ENCODE measurements at regions not wholly inside any gene's neighbourhood (a gene's known extent, or its start where the extent isn't known, plus 50 kb on each side); places are given as distances from the start of the nearest gene placed in this dataset.
A peak's percentile ranks its signal among the peaks of the same experiment; 100 is the strongest.

DNA sequence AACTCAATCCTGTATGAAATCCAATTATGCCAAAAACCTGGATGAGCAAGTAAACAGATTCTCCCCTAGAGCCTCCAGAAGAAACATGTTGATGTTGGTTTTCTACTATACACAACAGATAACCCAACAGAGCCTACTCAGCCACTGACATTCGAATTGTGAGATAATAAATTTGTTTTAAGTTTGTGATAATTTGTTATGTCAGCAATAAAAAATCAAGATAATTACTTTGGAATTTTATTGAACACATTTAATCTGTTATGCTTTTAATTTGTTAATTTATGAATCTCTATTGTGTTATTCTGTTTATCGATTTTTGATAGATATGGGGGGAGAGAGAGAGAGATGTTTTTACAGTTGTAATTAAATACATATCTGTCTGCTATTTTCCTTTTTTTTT, 1016.1 kb upstream of the PCDH7 start:
- H3K36me3 ChIP-seq (replicated peaks; ENCODE audit: insufficient read depth, low read depth): no peaks in the 10 kb centered on the region
- H3K4me1 ChIP-seq (ENCODE audit: insufficient read depth): no peaks in the 10 kb centered on the region
- no peaks in the 10 kb centered on the region for H3K9me3 ChIP-seq (ENCODE audit: low read depth)
- DNase-seq (ENCODE audit: low spot score): no peak
- no peak overlapping the region for H2AFZ ChIP-seq
- TF ChIP-seq, protein P1, sequence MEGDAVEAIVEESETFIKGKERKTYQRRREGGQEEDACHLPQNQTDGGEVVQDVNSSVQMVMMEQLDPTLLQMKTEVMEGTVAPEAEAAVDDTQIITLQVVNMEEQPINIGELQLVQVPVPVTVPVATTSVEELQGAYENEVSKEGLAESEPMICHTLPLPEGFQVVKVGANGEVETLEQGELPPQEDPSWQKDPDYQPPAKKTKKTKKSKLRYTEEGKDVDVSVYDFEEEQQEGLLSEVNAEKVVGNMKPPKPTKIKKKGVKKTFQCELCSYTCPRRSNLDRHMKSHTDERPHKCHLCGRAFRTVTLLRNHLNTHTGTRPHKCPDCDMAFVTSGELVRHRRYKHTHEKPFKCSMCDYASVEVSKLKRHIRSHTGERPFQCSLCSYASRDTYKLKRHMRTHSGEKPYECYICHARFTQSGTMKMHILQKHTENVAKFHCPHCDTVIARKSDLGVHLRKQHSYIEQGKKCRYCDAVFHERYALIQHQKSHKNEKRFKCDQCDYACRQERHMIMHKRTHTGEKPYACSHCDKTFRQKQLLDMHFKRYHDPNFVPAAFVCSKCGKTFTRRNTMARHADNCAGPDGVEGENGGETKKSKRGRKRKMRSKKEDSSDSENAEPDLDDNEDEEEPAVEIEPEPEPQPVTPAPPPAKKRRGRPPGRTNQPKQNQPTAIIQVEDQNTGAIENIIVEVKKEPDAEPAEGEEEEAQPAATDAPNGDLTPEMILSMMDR (IDR thresholded peaks at IDR 0.05; ENCODE audit: poor library complexity): no peak
- no peaks in the 10 kb centered on the region for H4K20me1 ChIP-seq (ENCODE audit: insufficient read depth, poor library complexity, severe bottlenecking)
- H3K27me3 ChIP-seq: no peaks in the 10 kb centered on the region
- no peaks in the 10 kb centered on the region for H3K9me2 ChIP-seq (replicated peaks; ENCODE audit: insufficient read depth)
- H3K27ac ChIP-seq: no peak overlapping the region
- H3K4me3 ChIP-seq: no peak overlapping the region
- 79% methylated on average over 2 of the region's 2 CpGs for WGBS (ENCODE audit: low lambda C conversion rate, missing lambda C conversion rate)
- no peaks in the 10 kb centered on the region for H3K79me2 ChIP-seq
- H3K4me2 ChIP-seq: no peak overlapping the region

DNA sequence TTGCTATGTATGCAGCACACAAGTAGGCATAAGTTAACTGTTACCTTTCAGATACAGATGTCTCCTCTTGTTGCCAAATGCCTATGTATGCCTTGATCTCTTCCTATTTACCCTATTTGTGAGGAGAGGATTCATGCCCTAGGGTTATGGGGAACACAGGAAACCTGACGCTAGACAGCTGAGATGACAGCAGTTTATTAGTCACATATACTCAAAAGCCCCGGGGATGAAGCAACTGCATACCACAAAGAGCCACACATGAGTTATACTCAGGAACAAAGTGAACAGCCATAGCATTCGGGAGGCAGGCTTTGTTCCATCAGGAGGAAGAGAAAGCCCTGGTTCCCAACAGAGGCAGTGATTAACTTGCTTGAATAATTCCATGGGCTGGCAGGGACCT, 1011.7 kb upstream of the PCDH7 start:
- H2AFZ ChIP-seq: no peak overlapping the region
- no peak overlapping the region for H3K4me3 ChIP-seq
- WGBS (ENCODE audit: low lambda C conversion rate, missing lambda C conversion rate): 63% methylated on average over 3 of the region's 3 CpGs
- no peaks in the 10 kb centered on the region for H3K79me2 ChIP-seq
- H3K27me3 ChIP-seq: no peaks in the 10 kb centered on the region
- no peak overlapping the region for H3K27ac ChIP-seq
- peak; percentile 4 for DNase-seq (ENCODE audit: low spot score)
- TF ChIP-seq EZH2phosphoT487 (IDR thresholded peaks at IDR 0.05; ENCODE audit: low read depth, severe bottlenecking, unreplicated experiment) (no peak), EZH2 (IDR thresholded peaks at IDR 0.05; ENCODE audit: borderline replicate concordance) (no peak)
- TF ChIP-seq, protein P1 (IDR thresholded peaks at IDR 0.05; ENCODE audit: poor library complexity): no peak
- no peaks in the 10 kb centered on the region for H3K9me2 ChIP-seq (replicated peaks; ENCODE audit: insufficient read depth)
- no peak overlapping the region for H3K4me2 ChIP-seq
- H3K9me3 ChIP-seq (ENCODE audit: low read depth): no peaks in the 10 kb centered on the region
- H4K20me1 ChIP-seq (ENCODE audit: insufficient read depth, poor library complexity, severe bottlenecking): no peaks in the 10 kb centered on the region
- no peaks in the 10 kb centered on the region for H3K4me1 ChIP-seq (ENCODE audit: insufficient read depth)
- H3K36me3 ChIP-seq (replicated peaks; ENCODE audit: insufficient read depth, low read depth): no peaks in the 10 kb centered on the region

DNA sequence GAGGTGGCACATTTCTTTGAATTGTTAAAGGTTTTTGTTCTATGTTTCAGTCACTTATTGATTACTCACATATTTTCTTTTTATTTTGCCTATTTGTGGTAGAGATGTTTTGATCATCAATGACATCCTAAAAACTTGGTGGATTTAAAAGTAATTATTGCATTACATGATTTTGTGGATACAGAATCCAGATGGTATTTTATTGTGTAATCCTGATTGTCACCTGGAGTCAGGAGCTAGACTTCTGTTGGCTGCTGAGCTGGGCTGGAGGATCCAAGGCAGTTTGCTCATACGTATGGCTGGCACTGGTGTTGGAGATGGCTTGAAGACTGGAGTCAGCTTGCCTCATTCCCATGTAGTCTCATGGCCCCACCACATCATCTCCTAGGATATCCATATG, 1009.6 kb upstream of the PCDH7 start:
- Histone ChIP-seq H3K4me3 (no peak overlapping the region), H3K9me3 (ENCODE audit: low read depth) (no peaks in the 10 kb centered on the region), H2AFZ (no peak overlapping the region), H3K4me2 (no peak overlapping the region), H3K79me2 (no peaks in the 10 kb centered on the region), H3K36me3 (replicated peaks; ENCODE audit: insufficient read depth, low read depth) (no peaks in the 10 kb centered on the region), H3K27ac (no peak overlapping the region), H4K20me1 (ENCODE audit: insufficient read depth, poor library complexity, severe bottlenecking) (no peaks in the 10 kb centered on the region), H3K9me2 (replicated peaks; ENCODE audit: insufficient read depth) (no peaks in the 10 kb centered on the region), H3K27me3 (no peaks in the 10 kb centered on the region), H3K4me1 (ENCODE audit: insufficient read depth) (no peaks in the 10 kb centered on the region)
- 85% methylated on average over 1 of the region's 1 CpG for WGBS (ENCODE audit: low lambda C conversion rate, missing lambda C conversion rate)
- no peak for DNase-seq (ENCODE audit: low spot score)
- no peak for TF ChIP-seq EZH2phosphoT487 (IDR thresholded peaks at IDR 0.05; ENCODE audit: low read depth, severe bottlenecking, unreplicated experiment)
- TF ChIP-seq, protein P1 (IDR thresholded peaks at IDR 0.05; ENCODE audit: poor library complexity): no peak
- no peak for TF ChIP-seq EZH2 (IDR thresholded peaks at IDR 0.05; ENCODE audit: borderline replicate concordance)

DNA sequence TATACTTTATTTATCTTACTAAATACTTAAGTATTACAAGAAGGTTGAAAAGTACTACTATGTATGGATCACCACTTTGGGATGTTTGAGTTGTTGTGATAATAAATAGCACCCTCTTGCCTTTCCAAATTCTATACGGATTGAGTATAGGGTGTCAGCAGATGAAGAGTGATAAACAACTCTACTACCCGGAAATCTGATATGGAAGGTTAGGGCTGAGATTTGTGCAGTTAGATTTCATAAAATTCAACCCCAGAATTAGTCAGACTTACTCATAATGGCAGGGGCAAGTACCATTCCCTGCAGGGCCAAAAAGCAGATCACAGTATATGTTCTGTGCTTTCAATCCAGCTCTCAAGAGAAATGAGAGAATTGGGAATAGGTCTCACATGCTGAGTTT, 1008.9 kb upstream of the PCDH7 start:
- H3K36me3 ChIP-seq (replicated peaks; ENCODE audit: insufficient read depth, low read depth): no peaks in the 10 kb centered on the region
- no peaks in the 10 kb centered on the region for H3K27me3 ChIP-seq
- no peaks in the 10 kb centered on the region for H3K4me1 ChIP-seq (ENCODE audit: insufficient read depth)
- no peak overlapping the region for H3K4me2 ChIP-seq
- no peaks in the 10 kb centered on the region for H3K79me2 ChIP-seq
- H4K20me1 ChIP-seq (ENCODE audit: insufficient read depth, poor library complexity, severe bottlenecking): no peaks in the 10 kb centered on the region
- no peak overlapping the region for H3K4me3 ChIP-seq
- 59% methylated on average over 2 of the region's 2 CpGs for WGBS (ENCODE audit: low lambda C conversion rate, missing lambda C conversion rate)
- H2AFZ ChIP-seq: no peak overlapping the region
- no peaks in the 10 kb centered on the region for H3K9me3 ChIP-seq (ENCODE audit: low read depth)
- TF ChIP-seq EZH2phosphoT487 (IDR thresholded peaks at IDR 0.05; ENCODE audit: low read depth, severe bottlenecking, unreplicated experiment): no peak
- TF ChIP-seq, protein P1 (IDR thresholded peaks at IDR 0.05; ENCODE audit: poor library complexity): no peak
- no peak for TF ChIP-seq EZH2 (IDR thresholded peaks at IDR 0.05; ENCODE audit: borderline replicate concordance)
- H3K27ac ChIP-seq: no peak overlapping the region
- no peaks in the 10 kb centered on the region for H3K9me2 ChIP-seq (replicated peaks; ENCODE audit: insufficient read depth)
- DNase-seq (ENCODE audit: low spot score): no peak

All from hepatocyte (in vitro differentiated cells).